NK-92 treated with Interleukin-12 subunit alpha and Interleukin-12 subunit beta, amount 100 ng/mL, for 24 hours (cell line): ENCODE measurements at regions not wholly inside any gene's neighbourhood (a gene's known extent, or its start where the extent isn't known, plus 50 kb on each side); places are given as distances from the start of the nearest gene placed in this dataset.
A peak's percentile ranks its signal among the peaks of the same experiment; 100 is the strongest.
"Not testable (repeated sequence)": the region's sequence is repeated elsewhere in the genome, so short reads cannot be mapped to it uniquely, and the experiment has no call there.

Experiments
- DNase-seq: peaks from one replicate; lab custom pipeline; 2025; lab: John Stamatoyannopoulos, UW

GRCh38 chr17:64785011-64785421 is 122.9 kb upstream of the SMURF2 start:
- DNase-seq: no peak

- DNase-seq: no peak
These were observed 122.4 kb upstream of the SMURF2 start for GRCh38 chr17:64784353-64785010.

GRCh38 chr17:64783556-64784352 is 121.6 kb upstream of the SMURF2 start:
- DNase-seq: no peak

GRCh38 chr17:64783031-64783461 is 120.9 kb upstream of the SMURF2 start:
- no peak for DNase-seq

- DNase-seq: no peak
These were observed 119.9 kb upstream of the SMURF2 start for GRCh38 chr17:64781810-64782555.

DNA sequence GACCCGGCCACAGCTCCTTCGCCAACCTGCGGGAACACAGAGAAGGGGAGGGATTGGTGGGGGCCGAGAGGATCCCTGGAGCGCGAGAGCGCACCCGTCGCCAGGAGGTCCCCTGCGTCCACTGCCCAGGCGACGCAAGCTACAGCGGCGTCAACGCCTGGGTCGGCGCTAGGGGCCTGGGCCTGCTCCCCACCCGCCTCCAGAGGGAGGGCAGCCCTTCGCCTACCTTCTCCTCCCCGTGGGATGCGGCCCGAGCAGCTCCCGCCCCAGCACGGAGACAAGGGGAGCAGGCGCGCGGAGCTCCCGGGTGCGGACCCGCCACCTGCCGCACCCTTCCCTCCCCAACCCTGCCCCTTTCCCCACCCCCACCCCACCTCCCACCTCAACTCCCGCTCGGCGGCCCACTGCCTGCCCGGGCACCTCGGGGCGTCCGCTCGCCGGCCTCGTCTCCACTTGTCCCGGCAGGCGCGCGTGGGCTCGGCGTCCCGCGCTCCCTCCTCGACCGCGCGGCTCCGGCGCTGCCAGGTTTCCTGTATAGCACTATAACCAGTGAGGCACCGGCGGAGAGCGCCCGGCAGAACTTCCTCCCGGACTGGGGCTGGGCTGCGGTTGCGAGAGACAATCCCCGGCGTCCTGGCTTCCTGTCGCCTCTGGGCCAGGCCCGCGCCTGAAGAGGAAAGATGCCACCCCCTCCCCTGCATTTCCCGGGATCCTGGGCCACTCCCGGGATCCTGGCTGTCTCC is 119.1 kb upstream of the SMURF2 start:
- DNase-seq: no peak

- DNase-seq: no peak
These were observed 118.2 kb upstream of the SMURF2 start for GRCh38 chr17:64780096-64781013.

- no peak for DNase-seq
These were observed 117.4 kb upstream of the SMURF2 start for GRCh38 chr17:64779376-64780095.

- DNase-seq: not testable (repeated sequence)
These were observed 116.9 kb upstream of the SMURF2 start for GRCh38 chr17:64779098-64779375.

- no peak for DNase-seq
These were observed 116.4 kb upstream of the SMURF2 start for GRCh38 chr17:64778240-64779097.

GRCh38 chr17:64777415-64778239 is 115.5 kb upstream of the SMURF2 start:
- no peak for DNase-seq

- peak; percentile 18 for DNase-seq
These were observed 114.8 kb upstream of the SMURF2 start for GRCh38 chr17:64776720-64777414.

- no peak for DNase-seq
These were observed 113.8 kb upstream of the SMURF2 start for GRCh38 chr17:64775701-64776570.

DNA sequence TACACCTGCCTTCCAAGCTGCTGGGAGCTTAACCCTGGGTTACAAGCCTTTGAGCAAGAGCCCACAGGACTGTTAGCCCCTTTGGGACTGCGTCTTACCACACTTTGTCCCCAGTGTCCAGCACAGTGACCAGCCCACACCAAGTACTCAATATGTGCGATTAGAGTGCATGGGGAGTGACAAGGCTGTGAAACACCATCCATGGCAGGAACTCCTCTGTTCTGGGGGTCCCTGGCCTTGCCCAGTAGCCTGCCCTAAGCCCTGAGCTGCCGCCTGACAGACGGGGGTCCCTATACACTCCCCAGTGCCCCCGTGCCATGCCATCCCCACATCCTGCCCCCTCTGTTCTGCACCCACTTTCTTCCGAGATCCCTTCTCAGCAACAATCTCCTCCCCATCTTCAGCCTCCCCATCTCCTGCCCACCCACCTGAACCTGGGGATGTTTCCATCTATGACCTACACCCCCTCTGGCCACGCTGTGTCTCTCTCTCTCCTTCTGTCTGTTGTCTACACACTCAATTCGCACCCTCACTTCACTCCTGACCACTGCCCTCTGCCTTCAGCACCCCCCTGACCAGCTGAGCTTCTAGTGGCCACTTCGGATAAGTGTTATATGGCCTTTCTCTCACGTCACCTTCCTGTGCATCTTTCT is 112.9 kb upstream of the SMURF2 start:
- DNase-seq: no peak

GRCh38 chr17:64773836-64774761 is 112.0 kb upstream of the SMURF2 start:
- DNase-seq: no peak
